Prostate gland (tissue), 2 donors: ENCODE measurements at regions not wholly inside any gene's neighbourhood (a gene's known extent, or its start where the extent isn't known, plus 50 kb on each side); places are given as distances from the start of the nearest gene placed in this dataset.

Experiments used
- DNase-seq: peaks from one replicate; pipeline ENCODE4 v3.0.0-alpha.2; 2019; ENCODE audit warnings: low spot score
- H3K27ac ChIP-seq, 2 donors: fragments of 200-600 bp; sonication (generic); 2 replicates each; pipeline ENCODE4 v1.5.1; 2017 to 2019
- H3K27me3 ChIP-seq: fragments of 200-600 bp; sonication (generic); replicated peaks from 2 replicates; pipeline ENCODE4 v1.5.1; 2019; ENCODE audit not compliant: insufficient read depth
- H3K36me3 ChIP-seq, 2 donors: fragments of 200-600 bp; sonication (generic); 1 replicate in 1 of 2; 2 replicates in 1 of 2; pipeline versions ENCODE4 v1.5.1 to v1.8.1; 2017 to 2019
- H3K4me1 ChIP-seq: fragments of 200-600 bp; sonication (generic); replicated peaks from 2 replicates; pipeline ENCODE4 v1.5.1; 2019
- H3K4me3 ChIP-seq, 2 donors: fragments of 200-600 bp; sonication (generic); 2 replicates each; pipeline ENCODE4 v1.5.1; 2017 to 2019
- H3K9me3 ChIP-seq: fragments of 200-600 bp; sonication (generic); 2 replicates; pipeline ENCODE4 v1.5.1; 2017
- CTCF ChIP-seq, 4 experiments: fragments of 200-600 bp in 2 of 4; fragments of 450-650 bp in 2 of 4; sonication (generic) in 2 of 4; IDR thresholded peaks; 1 replicate in 3 of 4; 2 replicates in 1 of 4; pipeline ENCODE4 v1.5.1; 2016 to 2019; ENCODE audit warnings: antibody characterized with exemption in 4 of 4, mild to moderate bottlenecking in 2 of 4, moderate library complexity in 2 of 4
- POLR2A ChIP-seq: fragments of 450-650 bp; IDR thresholded peaks from one replicate; pipeline ENCODE4 v1.6.1; 2016; ENCODE audit warnings: antibody characterized with exemption, mild to moderate bottlenecking
- POLR2AphosphoS5 ChIP-seq: sonication (generic); formaldehyde crosslinking; IDR thresholded peaks from one replicate; pipeline ENCODE4 v1.6.1; 2017; ENCODE audit warnings: antibody characterized with exemption
- WGBS: methylation state at CpG from one replicate; pipeline ENCODE4 v1.1.5; 2018; 5-methylcytosine and 5-hydroxymethylcytosine counted together
- intact Hi-C: fragments of 100-400 bp; cut with DNase I; formaldehyde crosslinking; loops from one replicate; pipeline ENCODE4 v1.14.2; 2022

GRCh38 chr18:76142611-76143010, 352.4 kb downstream of the ZNF516 start:
- no peak for DNase-seq
- H3K27me3 ChIP-seq, result no peaks in the 10 kb centered on the region
- no peak for TF ChIP-seq CTCF (IDR thresholded peaks at IDR 0.05)
- TF ChIP-seq POLR2AphosphoS5, result no peak
- no peak for TF ChIP-seq POLR2A
- no peaks in the 10 kb centered on the region for H3K36me3 ChIP-seq
- WGBS, result 83% methylated on average over 2 of the region's 2 CpGs
- no peaks in the 10 kb centered on the region for H3K4me1 ChIP-seq
- no peaks in the 10 kb centered on the region for H3K9me3 ChIP-seq
- no peak overlapping the region for H3K27ac ChIP-seq
- intact Hi-C loops, result no loop called here
- H3K4me3 ChIP-seq, result no peak overlapping the region

DNA sequence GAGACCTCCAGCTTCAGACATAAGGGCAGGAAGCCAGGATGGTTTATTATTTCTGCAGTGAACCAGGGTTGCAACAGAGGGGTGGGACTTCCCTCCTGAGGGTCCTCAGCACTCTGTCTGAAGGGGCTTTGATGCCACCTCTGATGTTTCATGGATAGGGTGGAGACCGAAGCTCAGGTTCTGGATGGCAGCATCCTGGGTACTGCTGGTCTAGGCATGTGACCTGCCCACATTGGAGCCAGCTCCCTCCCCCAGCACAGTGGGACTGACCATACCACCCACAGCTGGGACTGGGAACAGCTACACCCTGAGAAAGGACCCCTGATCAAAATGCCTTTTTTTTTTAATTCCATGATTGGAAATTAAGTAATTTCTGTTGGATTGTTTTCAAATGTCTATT, 355.2 kb downstream of the ZNF516 start:
- TF ChIP-seq POLR2AphosphoS5 (no peak), POLR2A (no peak), CTCF (IDR thresholded peaks at IDR 0.05) (no peak)
- intact Hi-C loops, result no loop called here
- Histone ChIP-seq H3K4me3 (no peak overlapping the region), H3K36me3 (no peaks in the 10 kb centered on the region), H3K4me1 (no peaks in the 10 kb centered on the region), H3K27ac (no peak overlapping the region), H3K27me3 (no peaks in the 10 kb centered on the region), H3K9me3 (no peaks in the 10 kb centered on the region)
- no peak for DNase-seq
- 100% methylated on average over 1 of the region's 1 CpG for WGBS

DNA sequence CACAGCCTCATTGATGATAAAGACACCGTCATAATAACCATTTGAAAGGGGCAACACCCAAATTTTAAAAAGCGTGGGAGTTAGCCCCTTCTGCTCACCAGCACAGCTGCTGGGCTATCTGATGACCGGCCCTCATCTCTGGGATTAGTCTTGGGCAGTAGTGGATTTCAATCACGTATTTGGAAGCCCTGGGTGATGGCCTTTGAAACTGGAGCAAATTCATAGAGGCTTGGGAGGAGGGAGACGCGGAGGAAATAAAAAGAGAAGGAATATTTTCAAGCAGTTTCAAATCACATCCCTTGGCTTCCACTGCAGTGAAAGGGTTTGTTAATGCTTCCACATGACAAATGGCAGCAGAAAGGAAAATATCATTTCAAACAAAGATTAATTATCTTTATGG, 357.8 kb downstream of the ZNF516 start:
- DNase-seq, result no peak
- Histone ChIP-seq H3K27me3 (no peaks in the 10 kb centered on the region), H3K36me3 (no peaks in the 10 kb centered on the region), H3K27ac (no peak overlapping the region), H3K4me3 (no peak overlapping the region), H3K9me3 (no peaks in the 10 kb centered on the region), H3K4me1 (no peaks in the 10 kb centered on the region)
- TF ChIP-seq POLR2AphosphoS5 (no peak), POLR2A (no peak), CTCF (IDR thresholded peaks at IDR 0.05) (no peak)
- intact Hi-C loops, result no loop called here
- WGBS, result 83% methylated on average over 6 of the region's 6 CpGs

DNA sequence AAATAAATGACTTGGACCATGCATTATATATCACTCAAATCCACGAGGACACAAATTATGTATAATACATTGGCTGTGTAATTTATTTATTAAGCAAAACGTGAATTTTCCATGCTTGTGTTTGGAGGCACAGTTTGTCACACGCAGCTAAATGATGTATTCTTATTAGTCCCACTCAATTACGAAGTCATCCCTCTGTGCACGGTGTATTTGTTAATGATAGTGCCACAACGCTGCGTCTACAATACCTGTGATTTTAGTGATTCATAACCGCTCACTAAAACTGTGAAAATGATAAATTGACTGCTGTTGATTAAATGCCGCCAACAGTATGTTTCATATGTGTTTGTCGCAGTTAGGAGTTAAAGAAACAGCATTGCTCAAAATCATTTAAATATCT, 358.3 kb downstream of the ZNF516 start:
- H3K27me3 ChIP-seq, result no peaks in the 10 kb centered on the region
- DNase-seq, result no peak
- TF ChIP-seq POLR2A (no peak), CTCF (IDR thresholded peaks at IDR 0.05) (no peak), POLR2AphosphoS5 (no peak)
- H3K9me3 ChIP-seq, result no peaks in the 10 kb centered on the region
- H3K27ac ChIP-seq, result no peak overlapping the region
- intact Hi-C loops, result no loop called here
- H3K4me1 ChIP-seq, result no peaks in the 10 kb centered on the region
- H3K36me3 ChIP-seq, result no peaks in the 10 kb centered on the region
- 90% methylated on average over 10 of the region's 10 CpGs for WGBS
- H3K4me3 ChIP-seq, result no peak overlapping the region

- Histone ChIP-seq H3K4me1 (no peaks in the 10 kb centered on the region), H3K27ac (no peak overlapping the region), H3K9me3 (no peaks in the 10 kb centered on the region), H3K4me3 (no peak overlapping the region), H3K27me3 (no peaks in the 10 kb centered on the region), H3K36me3 (no peaks in the 10 kb centered on the region)
- no peak for DNase-seq
- intact Hi-C loops, result no loop called here
- TF ChIP-seq CTCF (IDR thresholded peaks at IDR 0.05), result no peak
- TF ChIP-seq POLR2A, result no peak
- WGBS, result 80% methylated on average over 1 of the region's 1 CpG
These were observed 360.4 kb downstream of the ZNF516 start for GRCh38 chr18:76134628-76135027.
